Ectodermal cell (in vitro differentiated cells): ENCODE measurements at regions not wholly inside any gene's neighbourhood (a gene's known extent, or its start where the extent isn't known, plus 50 kb on each side); places are given as distances from the start of the nearest gene placed in this dataset.

Experiments used
- H3K27ac ChIP-seq: 2 replicates; pipeline ENCODE4 v1.7.0; 2013; ENCODE audit warnings: mild to moderate bottlenecking, low read depth, low read length; ENCODE audit not compliant: insufficient read depth, poor library complexity, severe bottlenecking
- H3K27me3 ChIP-seq: 2 replicates; pipeline ENCODE4 v1.7.0; 2013; ENCODE audit warnings: mild to moderate bottlenecking, low read length; ENCODE audit not compliant: insufficient read depth, control insufficient read depth, poor library complexity, severe bottlenecking
- H3K36me3 ChIP-seq: one replicate; pipeline ENCODE4 v1.7.0; 2013; ENCODE audit warnings: low read length; ENCODE audit not compliant: control insufficient read depth, insufficient read depth
- H3K4me1 ChIP-seq: one replicate; pipeline ENCODE4 v1.7.0; 2013; ENCODE audit warnings: low read length; ENCODE audit not compliant: control insufficient read depth, insufficient read depth
- H3K4me3 ChIP-seq: 2 replicates; pipeline ENCODE4 v1.7.0; 2013; ENCODE audit warnings: low read depth, low read length, control low read depth; ENCODE audit not compliant: insufficient read depth
- H3K9me3 ChIP-seq: 2 replicates; pipeline ENCODE4 v1.7.0; 2013; ENCODE audit warnings: mild to moderate bottlenecking, low read length, moderate library complexity; ENCODE audit not compliant: control insufficient read depth
- WGBS, 2 experiments: methylation state at CpG; one replicate each; pipeline ENCODE4 v1.1.7; 2013; ENCODE audit warnings: missing lambda C conversion rate in 2 of 2; 5-methylcytosine and 5-hydroxymethylcytosine counted together

GRCh38 chr12:127629066-127629820 lies 637.7 kb upstream of the TMEM132C start:
- Histone ChIP-seq H3K36me3 (no peaks in the 10 kb centered on the region), H3K27me3 (no peaks in the 10 kb centered on the region), H3K4me3 (no peak overlapping the region), H3K27ac (no peak overlapping the region), H3K4me1 (no peaks in the 10 kb centered on the region), H3K9me3 (no peaks in the 10 kb centered on the region)
- WGBS, 2 experiments: 84 to 85% methylated on average over 10 of the region's 10 CpGs

GRCh38 chr12:127632461-127632860 lies 634.5 kb upstream of the TMEM132C start:
- Histone ChIP-seq H3K36me3 (no peaks in the 10 kb centered on the region), H3K9me3 (no peaks in the 10 kb centered on the region), H3K27me3 (no peaks in the 10 kb centered on the region), H3K4me1 (no peaks in the 10 kb centered on the region), H3K27ac (no peak overlapping the region), H3K4me3 (no peak overlapping the region)
- 92 to 93% methylated on average over 11 of the region's 11 CpGs for WGBS, 2 experiments

- H3K27me3 ChIP-seq: no peaks in the 10 kb centered on the region
- no peak overlapping the region for H3K4me3 ChIP-seq
- H3K9me3 ChIP-seq: no peaks in the 10 kb centered on the region
- 93 to 94% methylated on average over 4 of the region's 4 CpGs for WGBS, 2 experiments
- no peaks in the 10 kb centered on the region for H3K36me3 ChIP-seq
- no peaks in the 10 kb centered on the region for H3K4me1 ChIP-seq
- H3K27ac ChIP-seq: no peak overlapping the region
Measured at GRCh38 chr12:127635838-127636237, 631.1 kb upstream of the TMEM132C start.

- Histone ChIP-seq H3K36me3 (no peaks in the 10 kb centered on the region), H3K9me3 (no peaks in the 10 kb centered on the region), H3K27ac (no peak overlapping the region), H3K27me3 (no peaks in the 10 kb centered on the region), H3K4me1 (no peaks in the 10 kb centered on the region), H3K4me3 (no peak overlapping the region)
- WGBS, 2 experiments: 78 to 83% methylated on average over 1 to 2 of the region's 2 CpGs
Measured at GRCh38 chr12:127636882-127637281, 630.1 kb upstream of the TMEM132C start.

GRCh38 chr12:127640181-127640886 lies 626.6 kb upstream of the TMEM132C start:
- Histone ChIP-seq H3K4me3 (no peak overlapping the region), H3K36me3 (no peaks in the 10 kb centered on the region)
- WGBS, 2 experiments: 85 to 91% methylated on average over 5 to 6 of the region's 6 CpGs

GRCh38 chr12:127642208-127642607 lies 624.8 kb upstream of the TMEM132C start:
- no peaks in the 10 kb centered on the region for H3K36me3 ChIP-seq
- H3K27ac ChIP-seq: no peak overlapping the region
- WGBS, 2 experiments: 97 to 98% methylated on average over 8 of the region's 8 CpGs
- H3K4me1 ChIP-seq: no peaks in the 10 kb centered on the region
- no peaks in the 10 kb centered on the region for H3K9me3 ChIP-seq
- H3K4me3 ChIP-seq: no peak overlapping the region
- H3K27me3 ChIP-seq: no peaks in the 10 kb centered on the region

More at GRCh38 chr12:127640181-127640886, 626.6 kb upstream of the TMEM132C start:
- no peaks in the 10 kb centered on the region for H3K9me3 ChIP-seq
- no peaks in the 10 kb centered on the region for H3K27me3 ChIP-seq
- H3K27ac ChIP-seq: no peak overlapping the region
- no peaks in the 10 kb centered on the region for H3K4me1 ChIP-seq

GRCh38 chr12:127648321-127648720 lies 618.6 kb upstream of the TMEM132C start:
- Histone ChIP-seq H3K36me3 (no peaks in the 10 kb centered on the region), H3K27me3 (no peaks in the 10 kb centered on the region), H3K9me3 (no peaks in the 10 kb centered on the region), H3K4me3 (no peak overlapping the region), H3K27ac (no peak overlapping the region), H3K4me1 (no peaks in the 10 kb centered on the region)
- WGBS, 2 experiments: 93 to 96% methylated on average over 5 of the region's 5 CpGs

GRCh38 chr12:127649961-127650360 lies 617.0 kb upstream of the TMEM132C start:
- H3K27me3 ChIP-seq: no peaks in the 10 kb centered on the region
- WGBS, 2 experiments: 89 to 94% methylated on average over 2 of the region's 2 CpGs
- H3K27ac ChIP-seq: no peak overlapping the region
- no peak overlapping the region for H3K4me3 ChIP-seq
- no peaks in the 10 kb centered on the region for H3K4me1 ChIP-seq
- no peaks in the 10 kb centered on the region for H3K36me3 ChIP-seq
- H3K9me3 ChIP-seq: no peaks in the 10 kb centered on the region

GRCh38 chr12:127650626-127651025 lies 616.3 kb upstream of the TMEM132C start:
- WGBS, 2 experiments: 93 to 95% methylated on average over 5 of the region's 5 CpGs
- Histone ChIP-seq H3K9me3 (no peaks in the 10 kb centered on the region), H3K27me3 (no peaks in the 10 kb centered on the region), H3K36me3 (no peaks in the 10 kb centered on the region), H3K27ac (no peak overlapping the region), H3K4me1 (no peaks in the 10 kb centered on the region), H3K4me3 (no peak overlapping the region)

- WGBS, 2 experiments: 94 to 99% methylated on average over 4 of the region's 4 CpGs
- H3K9me3 ChIP-seq: no peaks in the 10 kb centered on the region
- no peaks in the 10 kb centered on the region for H3K27me3 ChIP-seq
- H3K4me3 ChIP-seq: no peak overlapping the region
- H3K4me1 ChIP-seq: no peaks in the 10 kb centered on the region
- H3K27ac ChIP-seq: no peak overlapping the region
- H3K36me3 ChIP-seq: no peaks in the 10 kb centered on the region
Measured at GRCh38 chr12:127652281-127652680, 614.7 kb upstream of the TMEM132C start.
